Parathyroid adenoma (tissue), 2 donors: ENCODE measurements at regions not wholly inside any gene's neighbourhood (a gene's known extent, or its start where the extent isn't known, plus 50 kb on each side); places are given as distances from the start of the nearest gene placed in this dataset.

Experiments
- H2AFZ ChIP-seq: fragments of 300-600 bp; sonication (generic); one replicate; pipeline ENCODE4 v1.7.0; 2017; ENCODE audit warnings: antibody characterized with exemption, mild to moderate bottlenecking
- H3K27ac ChIP-seq: fragments of 300-600 bp; sonication (generic); one replicate; pipeline ENCODE4 v1.7.0; 2017
- H3K27me3 ChIP-seq: fragments of 300-600 bp; sonication (generic); one replicate; pipeline ENCODE4 v1.7.0; 2017; ENCODE audit warnings: low read length; ENCODE audit not compliant: control insufficient read depth, insufficient read depth
- H3K36me3 ChIP-seq: fragments of 300-600 bp; sonication (generic); one replicate; pipeline ENCODE4 v1.7.0; 2017; ENCODE audit warnings: low read length; ENCODE audit not compliant: control insufficient read depth, insufficient read depth
- H3K4me1 ChIP-seq: fragments of 300-600 bp; sonication (generic); one replicate; pipeline ENCODE4 v1.7.0; 2017; ENCODE audit warnings: control low read depth
- H3K4me2 ChIP-seq: fragments of 300-600 bp; sonication (generic); one replicate; pipeline ENCODE4 v1.7.0; 2017; ENCODE audit warnings: low read length
- H3K4me3 ChIP-seq: fragments of 300-600 bp; sonication (generic); one replicate; pipeline ENCODE4 v1.7.0; 2017; ENCODE audit warnings: low read depth, low read length
- H3K79me2 ChIP-seq: fragments of 300-600 bp; sonication (generic); one replicate; pipeline ENCODE4 v1.7.0; 2017; ENCODE audit warnings: control low read depth
- H3K9ac ChIP-seq: fragments of 300-600 bp; sonication (generic); one replicate; pipeline ENCODE4 v1.7.0; 2017; ENCODE audit warnings: mild to moderate bottlenecking
- H3K9me3 ChIP-seq: fragments of 300-600 bp; sonication (generic); one replicate; pipeline ENCODE4 v1.7.0; 2017; ENCODE audit warnings: low read length; ENCODE audit not compliant: control insufficient read depth
- CTCF ChIP-seq: fragments of 300-600 bp; sonication (generic); IDR thresholded peaks from one replicate; pipeline ENCODE4 v1.7.0; 2017; ENCODE audit warnings: antibody characterized with exemption, mild to moderate bottlenecking
- donor health status: primary hyperparathyroidism.

- no peak for TF ChIP-seq CTCF
- Histone ChIP-seq H3K4me3 (no peak overlapping the region), H2AFZ (no peak overlapping the region), H3K9me3 (no peaks in the 10 kb centered on the region), H3K27ac (no peak overlapping the region), H3K4me2 (no peak overlapping the region), H3K36me3 (no peaks in the 10 kb centered on the region), H3K27me3 (no peaks in the 10 kb centered on the region), H3K4me1 (no peaks in the 10 kb centered on the region), H3K9ac (no peak overlapping the region), H3K79me2 (no peaks in the 10 kb centered on the region)
Observed at GRCh38 chr14:86221755-86222154, 691.8 kb downstream of the FLRT2 start.

GRCh38 chr14:86221000-86221399, 691.1 kb downstream of the FLRT2 start:
- Histone ChIP-seq H3K4me3 (no peak overlapping the region), H2AFZ (no peak overlapping the region), H3K79me2 (no peaks in the 10 kb centered on the region), H3K4me1 (no peaks in the 10 kb centered on the region), H3K27ac (no peak overlapping the region), H3K9ac (no peak overlapping the region), H3K27me3 (no peaks in the 10 kb centered on the region), H3K4me2 (no peak overlapping the region), H3K9me3 (no peaks in the 10 kb centered on the region), H3K36me3 (no peaks in the 10 kb centered on the region)
- no peak for TF ChIP-seq CTCF

GRCh38 chr14:86217523-86217922, 687.6 kb downstream of the FLRT2 start:
- TF ChIP-seq CTCF = no peak
- H3K4me1 ChIP-seq = no peaks in the 10 kb centered on the region
- no peaks in the 10 kb centered on the region for H3K27me3 ChIP-seq

GRCh38 chr14:86203843-86204242, 673.9 kb downstream of the FLRT2 start:
- no peak overlapping the region for H3K27ac ChIP-seq
- TF ChIP-seq CTCF = no peak
- H3K4me1 ChIP-seq = no peaks in the 10 kb centered on the region
- no peaks in the 10 kb centered on the region for H3K9me3 ChIP-seq
- no peak overlapping the region for H2AFZ ChIP-seq
- no peak overlapping the region for H3K9ac ChIP-seq
- no peak overlapping the region for H3K4me2 ChIP-seq
- no peaks in the 10 kb centered on the region for H3K36me3 ChIP-seq
- no peaks in the 10 kb centered on the region for H3K79me2 ChIP-seq
- no peak overlapping the region for H3K4me3 ChIP-seq
- H3K27me3 ChIP-seq = no peaks in the 10 kb centered on the region

More at GRCh38 chr14:86217523-86217922, 687.6 kb downstream of the FLRT2 start:
- no peak overlapping the region for H3K9ac ChIP-seq
- no peak overlapping the region for H2AFZ ChIP-seq
- no peaks in the 10 kb centered on the region for H3K36me3 ChIP-seq
- H3K27ac ChIP-seq = no peak overlapping the region
- no peak overlapping the region for H3K4me3 ChIP-seq
- no peak overlapping the region for H3K4me2 ChIP-seq
- no peaks in the 10 kb centered on the region for H3K9me3 ChIP-seq
- H3K79me2 ChIP-seq = no peaks in the 10 kb centered on the region

GRCh38 chr14:86196471-86196870, 666.5 kb downstream of the FLRT2 start:
- Histone ChIP-seq H3K27me3 (no peaks in the 10 kb centered on the region), H3K36me3 (no peaks in the 10 kb centered on the region), H3K4me2 (peak overlapping the region; percentile 47), H3K79me2 (no peaks in the 10 kb centered on the region), H3K4me3 (peak overlapping the region; percentile 12), H3K4me1 (peaks cover 2% of the 10 kb centered on the region), H2AFZ (peak overlapping the region; percentile 0), H3K9me3 (no peaks in the 10 kb centered on the region), H3K9ac (no peak overlapping the region), H3K27ac (no peak overlapping the region)
- no peak for TF ChIP-seq CTCF
